ENCODE measurements at regions not wholly inside any gene's neighbourhood (a gene's known extent, or its start where the extent isn't known, plus 50 kb on each side); places are given as distances from the start of the nearest gene placed in this dataset.
"Not testable (repeated sequence)": the region's sequence is repeated elsewhere in the genome, so short reads cannot be mapped to it uniquely, and the experiment has no call there.

GRCh38 chrX:35590210-35590609, 207.9 kb upstream of the MAGEB16 start:
- H3K9me3 ChIP-seq (ENCODE audit: control insufficient read depth, low read length), result no peaks in the 10 kb centered on the region
- H3K36me3 ChIP-seq (ENCODE audit: control insufficient read depth, insufficient read depth, low read length), result no peaks in the 10 kb centered on the region
- no peaks in the 10 kb centered on the region for H3K27me3 ChIP-seq (ENCODE audit: control insufficient read depth, insufficient read depth, low read length)
- no peaks in the 10 kb centered on the region for H3K4me1 ChIP-seq
- H3K27ac ChIP-seq, result no peak overlapping the region
- H3K4me2 ChIP-seq (ENCODE audit: low read length), result no peak overlapping the region
- TF ChIP-seq CTCF (IDR thresholded peaks at IDR 0.05), result no peak
- no peak overlapping the region for H3K4me3 ChIP-seq (ENCODE audit: low read depth, low read length)
- no peak overlapping the region for H3K9ac ChIP-seq
- H3K79me2 ChIP-seq, result no peaks in the 10 kb centered on the region
- no peak overlapping the region for H2AFZ ChIP-seq

- not testable (repeated sequence) for H3K79me2 ChIP-seq; H3K4me1 ChIP-seq; H3K4me2 ChIP-seq (ENCODE audit: low read length); H3K36me3 ChIP-seq (ENCODE audit: control insufficient read depth, insufficient read depth, low read length); H3K4me3 ChIP-seq (ENCODE audit: low read depth, low read length); H3K27me3 ChIP-seq (ENCODE audit: control insufficient read depth, insufficient read depth, low read length); H3K27ac ChIP-seq; H3K9me3 ChIP-seq (ENCODE audit: control insufficient read depth, low read length); H2AFZ ChIP-seq; H3K9ac ChIP-seq
These were observed 186.6 kb upstream of the MAGEB16 start for GRCh38 chrX:35611562-35611961.

GRCh38 chrX:35617836-35618235, 180.3 kb upstream of the MAGEB16 start:
- Histone ChIP-seq H3K4me3 (ENCODE audit: low read depth, low read length) (no peak overlapping the region), H3K27ac (no peak overlapping the region), H3K79me2 (no peaks in the 10 kb centered on the region), H3K9ac (no peak overlapping the region), H3K4me1 (no peaks in the 10 kb centered on the region), H3K9me3 (ENCODE audit: control insufficient read depth, low read length) (no peaks in the 10 kb centered on the region), H3K4me2 (ENCODE audit: low read length) (no peak overlapping the region), H3K36me3 (ENCODE audit: control insufficient read depth, insufficient read depth, low read length) (no peaks in the 10 kb centered on the region), H2AFZ (no peak overlapping the region), H3K27me3 (ENCODE audit: control insufficient read depth, insufficient read depth, low read length) (no peaks in the 10 kb centered on the region)
- no peak for TF ChIP-seq CTCF (IDR thresholded peaks at IDR 0.05)

- Histone ChIP-seq H3K9me3 (ENCODE audit: control insufficient read depth, low read length) (no peaks in the 10 kb centered on the region), H3K9ac (no peak overlapping the region)
These were observed 176.1 kb upstream of the MAGEB16 start for GRCh38 chrX:35622040-35622439.

GRCh38 chrX:35622601-35623000, 175.5 kb upstream of the MAGEB16 start:
- no peaks in the 10 kb centered on the region for H3K9me3 ChIP-seq (ENCODE audit: control insufficient read depth, low read length)
- H3K9ac ChIP-seq, result no peak overlapping the region
- H3K4me1 ChIP-seq, result no peaks in the 10 kb centered on the region
- no peaks in the 10 kb centered on the region for H3K36me3 ChIP-seq (ENCODE audit: control insufficient read depth, insufficient read depth, low read length)
- no peaks in the 10 kb centered on the region for H3K79me2 ChIP-seq
- no peak overlapping the region for H3K4me3 ChIP-seq (ENCODE audit: low read depth, low read length)
- TF ChIP-seq CTCF (IDR thresholded peaks at IDR 0.05), result no peak
- no peaks in the 10 kb centered on the region for H3K27me3 ChIP-seq (ENCODE audit: control insufficient read depth, insufficient read depth, low read length)
- no peak overlapping the region for H3K4me2 ChIP-seq (ENCODE audit: low read length)
- H3K27ac ChIP-seq, result no peak overlapping the region
- no peak overlapping the region for H2AFZ ChIP-seq

More at GRCh38 chrX:35622040-35622439, 176.1 kb upstream of the MAGEB16 start:
- Histone ChIP-seq H3K27ac (no peak overlapping the region), H3K4me3 (ENCODE audit: low read depth, low read length) (no peak overlapping the region), H3K4me1 (no peaks in the 10 kb centered on the region), H3K4me2 (ENCODE audit: low read length) (no peak overlapping the region), H2AFZ (no peak overlapping the region), H3K79me2 (no peaks in the 10 kb centered on the region), H3K27me3 (ENCODE audit: control insufficient read depth, insufficient read depth, low read length) (no peaks in the 10 kb centered on the region), H3K36me3 (ENCODE audit: control insufficient read depth, insufficient read depth, low read length) (no peaks in the 10 kb centered on the region)
- no peak for TF ChIP-seq CTCF (IDR thresholded peaks at IDR 0.05)

Data from parathyroid adenoma (tissue), 2 donors.